M059J (cell line): ENCODE measurements at regions not wholly inside any gene's neighbourhood (a gene's known extent, or its start where the extent isn't known, plus 50 kb on each side); places are given as distances from the start of the nearest gene placed in this dataset.

Experiments used
- DNase-seq: peaks from one replicate; pipeline ENCODE4 v3.0.0-alpha.2; 2012; ENCODE audit warnings: low read depth

GRCh38 chr10:52688899-52689298 lies 83.7 kb downstream of the MBL2 start:
- DNase-seq: no peak

DNA sequence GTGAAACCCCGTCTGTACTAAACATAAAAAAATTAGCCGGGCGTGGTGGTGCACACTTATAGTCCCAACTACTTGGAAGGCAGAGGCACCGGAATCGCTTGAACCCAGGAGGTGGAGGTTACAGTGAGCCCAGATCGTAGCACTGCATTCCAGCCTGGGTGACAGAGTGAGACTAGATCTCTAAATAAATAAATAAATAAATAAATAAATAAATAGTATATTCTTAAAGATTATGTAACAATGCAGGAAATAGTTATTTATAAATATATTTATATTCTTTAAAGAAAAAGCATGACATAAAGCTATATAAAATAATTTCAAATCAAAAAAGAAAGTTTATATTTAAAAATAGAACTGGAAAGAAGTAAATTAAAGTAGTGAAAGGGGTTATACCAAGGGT lies 76.4 kb downstream of the MBL2 start:
- DNase-seq: no peak

DNA sequence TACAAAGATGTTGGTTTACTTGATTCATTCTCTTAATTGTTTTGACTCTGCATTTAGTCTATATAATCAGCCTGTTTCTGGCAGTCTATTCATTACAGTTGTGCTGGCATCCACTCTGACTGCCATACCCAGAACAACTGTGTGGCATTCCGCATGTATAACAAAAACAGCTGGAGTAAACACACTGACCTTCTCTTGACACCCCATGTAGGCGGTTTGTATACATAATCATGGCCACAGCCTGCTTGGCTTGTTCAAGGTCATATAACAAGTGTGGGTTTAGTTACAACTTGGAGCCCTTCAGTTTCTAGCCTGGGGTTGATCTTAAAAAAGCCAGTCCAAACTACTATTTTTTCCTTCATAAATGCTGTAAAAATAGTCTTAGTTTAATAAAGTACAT lies 70.9 kb downstream of the MBL2 start:
- peak; percentile 21 for DNase-seq

DNA sequence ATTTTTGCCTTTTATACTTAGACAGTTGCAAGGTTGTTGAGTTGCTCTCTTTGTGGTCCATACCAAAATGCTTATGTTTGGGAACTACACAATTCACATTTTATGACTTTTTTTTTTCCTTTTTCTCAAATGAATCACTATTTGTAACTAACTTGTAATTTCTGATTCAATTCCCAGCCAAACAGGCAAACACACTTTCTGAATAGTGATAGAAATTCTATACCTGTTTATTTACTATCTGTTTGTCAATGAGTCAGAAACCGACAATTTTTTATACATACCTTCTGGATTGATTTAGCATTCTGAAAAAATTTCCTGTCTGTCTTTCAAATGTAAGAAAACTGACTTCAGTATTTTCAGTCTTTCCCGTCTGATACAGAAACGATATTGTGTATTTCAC lies 69.1 kb downstream of the MBL2 start:
- peak; percentile 30 for DNase-seq

GRCh38 chr10:52703898-52704297 lies 68.7 kb downstream of the MBL2 start:
- peak; percentile 69 for DNase-seq

DNA sequence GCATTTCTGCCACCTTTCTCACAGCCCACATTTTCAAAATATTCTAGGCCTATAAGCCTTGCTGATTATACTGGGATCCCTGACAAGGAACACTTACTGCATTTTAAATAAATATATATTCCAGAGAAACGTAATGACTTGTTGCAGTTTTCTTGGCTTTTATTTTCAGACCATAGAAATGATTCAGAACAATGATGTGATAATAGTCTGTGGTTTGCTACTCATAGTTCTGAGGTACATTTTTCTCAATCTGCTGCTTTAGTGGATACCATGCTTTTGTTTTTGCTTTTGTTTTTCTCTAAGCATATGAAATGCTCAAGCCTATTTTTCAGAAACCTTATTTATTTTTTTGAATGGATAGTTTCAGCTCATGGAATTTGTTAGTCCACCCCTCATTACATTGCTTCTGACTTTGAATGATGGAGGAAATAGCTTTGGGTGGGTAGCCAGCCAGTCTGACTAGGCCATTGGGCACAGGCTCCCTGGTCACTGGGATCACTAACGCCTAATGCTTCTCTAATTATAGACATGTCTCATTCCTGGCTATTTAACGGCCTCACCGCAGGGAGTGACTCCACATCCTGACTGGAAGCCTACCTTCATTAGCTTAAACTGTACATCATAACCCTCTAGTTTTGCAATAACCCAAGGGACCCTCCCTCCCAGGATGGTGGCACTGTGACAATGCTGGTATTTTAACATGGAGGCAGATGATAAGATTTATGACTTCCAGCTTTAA lies 66.1 kb downstream of the MBL2 start:
- DNase-seq: peak; percentile 83
